ENCODE measurements at regions not wholly inside any gene's neighbourhood (a gene's known extent, or its start where the extent isn't known, plus 50 kb on each side); places are given as distances from the start of the nearest gene placed in this dataset.

DNA sequence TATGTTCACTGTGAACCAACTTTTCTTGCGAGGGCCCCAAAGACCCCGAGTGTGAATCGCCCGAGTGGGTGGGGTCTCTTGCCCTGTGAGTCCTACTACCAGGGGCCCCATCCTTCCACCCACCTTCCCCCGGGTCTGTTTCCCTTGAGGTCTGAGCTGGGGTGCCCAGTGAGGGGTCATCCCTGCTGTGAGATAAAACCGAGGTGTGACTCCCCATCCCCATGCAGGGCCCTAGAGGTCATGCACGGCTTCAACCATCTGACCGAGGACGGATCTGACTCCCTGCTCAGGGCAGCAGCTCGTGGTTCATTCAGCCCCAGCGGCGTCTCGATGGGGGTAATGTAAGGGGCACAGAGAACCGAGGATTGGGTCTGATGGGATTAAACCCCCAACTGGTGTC, 103.1 kb upstream of the SULF2 start:
- TF ChIP-seq CREB5 (CRISPR knock-in tag; IDR thresholded peaks at IDR 0.05; ENCODE audit: low read depth) (no peak), ZNF70 (CRISPR knock-in tag; IDR thresholded peaks at IDR 0.05) (no peak), TCF4 (CRISPR knock-in tag; IDR thresholded peaks at IDR 0.05; ENCODE audit: borderline replicate concordance) (no peak), TSHZ2 (CRISPR knock-in tag; IDR thresholded peaks at IDR 0.05) (no peak), POU6F1 (CRISPR knock-in tag; IDR thresholded peaks at IDR 0.05; ENCODE audit: borderline replicate concordance, low read depth) (no peak), ZNF8 (CRISPR knock-in tag; IDR thresholded peaks at IDR 0.05) (no peak), RARB (CRISPR knock-in tag; IDR thresholded peaks at IDR 0.05) (no peak), ISL1 (CRISPR knock-in tag; IDR thresholded peaks at IDR 0.05) (no peak), CSDC2 (CRISPR knock-in tag; IDR thresholded peaks at IDR 0.05) (no peak), SNAI2 (CRISPR knock-in tag; IDR thresholded peaks at IDR 0.05) (no peak), ESRRG (CRISPR knock-in tag; IDR thresholded peaks at IDR 0.05) (no peak), GLIS3 (CRISPR knock-in tag; IDR thresholded peaks at IDR 0.05) (no peak), OSR1 (CRISPR knock-in tag; IDR thresholded peaks at IDR 0.05) (no peak), TOX (CRISPR knock-in tag; IDR thresholded peaks at IDR 0.05; ENCODE audit: borderline replicate concordance) (no peak), ARNTL (CRISPR knock-in tag; IDR thresholded peaks at IDR 0.05; ENCODE audit: borderline replicate concordance, low read depth) (no peak), ZNF565 (CRISPR knock-in tag; conservative IDR thresholded peaks at IDR 0.05; ENCODE audit: low read depth) (no peak), ZFP3 (CRISPR knock-in tag; IDR thresholded peaks at IDR 0.05) (no peak), PPARA (CRISPR knock-in tag; IDR thresholded peaks at IDR 0.05; ENCODE audit: borderline replicate concordance) (no peak), BACH2 (CRISPR knock-in tag; IDR thresholded peaks at IDR 0.05; ENCODE audit: borderline replicate concordance) (no peak)
- no peak for ATAC-seq

DNA sequence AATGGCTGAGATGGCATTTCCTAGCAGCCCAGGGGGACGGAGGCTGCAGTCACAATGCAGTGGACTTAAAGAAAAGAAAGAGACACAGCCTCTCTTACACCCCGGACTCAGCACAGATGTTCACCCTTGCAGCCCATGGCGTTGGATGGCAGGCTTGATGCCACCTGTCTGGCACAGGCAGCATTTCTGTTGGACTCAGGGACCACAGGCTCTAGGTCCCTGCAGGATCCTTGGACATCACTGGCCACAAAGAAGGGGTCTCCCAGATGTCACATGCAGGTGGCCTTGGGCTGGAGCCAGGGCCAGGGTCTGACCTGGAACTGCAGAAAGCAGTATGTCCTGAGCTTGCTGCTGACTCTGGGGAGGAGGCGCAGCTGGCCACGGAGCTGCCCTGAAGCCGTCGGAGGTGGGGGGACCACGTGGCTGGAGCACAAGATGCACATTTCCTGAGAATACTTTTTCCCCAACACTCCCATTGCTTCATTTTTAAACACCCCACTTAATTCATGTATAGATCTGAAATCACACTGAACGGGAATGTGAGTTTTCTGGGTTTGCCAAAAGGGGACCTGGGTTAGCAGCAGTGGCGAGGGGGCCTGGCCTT, 102.3 kb upstream of the SULF2 start:
- no peak for ATAC-seq
- TF ChIP-seq TSHZ2 (CRISPR knock-in tag; IDR thresholded peaks at IDR 0.05) (no peak), POU6F1 (CRISPR knock-in tag; IDR thresholded peaks at IDR 0.05; ENCODE audit: borderline replicate concordance, low read depth) (no peak), ZNF565 (CRISPR knock-in tag; conservative IDR thresholded peaks at IDR 0.05; ENCODE audit: low read depth) (no peak)

DNA sequence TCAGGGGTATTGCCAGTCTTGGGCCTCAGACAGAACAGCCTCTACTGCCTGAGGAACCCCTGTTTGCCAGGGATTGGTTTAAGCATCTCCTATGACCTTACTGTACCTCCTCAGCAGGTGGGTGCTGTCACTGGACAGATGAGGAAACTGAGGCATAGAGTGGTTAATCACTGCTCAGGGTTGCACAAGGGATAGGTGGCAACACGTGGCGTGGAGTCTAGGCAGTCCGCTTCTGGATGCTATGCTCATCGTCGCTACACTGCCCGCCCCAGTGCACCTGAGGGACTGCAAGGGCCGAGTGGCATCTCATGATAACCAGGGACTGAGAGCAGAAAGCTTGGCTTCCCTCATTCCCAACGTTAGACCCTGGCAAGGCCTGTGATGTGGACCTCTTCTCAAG, 101.8 kb upstream of the SULF2 start:
- no peak for ATAC-seq
- TF ChIP-seq TOX (CRISPR knock-in tag; IDR thresholded peaks at IDR 0.05; ENCODE audit: borderline replicate concordance) (no peak), ZFP30 (CRISPR knock-in tag; IDR thresholded peaks at IDR 0.05) (no peak), OSR1 (CRISPR knock-in tag; IDR thresholded peaks at IDR 0.05) (no peak), TCF4 (CRISPR knock-in tag; IDR thresholded peaks at IDR 0.05; ENCODE audit: borderline replicate concordance) (no peak), PPARA (CRISPR knock-in tag; IDR thresholded peaks at IDR 0.05; ENCODE audit: borderline replicate concordance) (no peak), CREB5 (CRISPR knock-in tag; IDR thresholded peaks at IDR 0.05; ENCODE audit: low read depth) (no peak), ZC3H10 (CRISPR knock-in tag; IDR thresholded peaks at IDR 0.05) (no peak), ISL1 (CRISPR knock-in tag; IDR thresholded peaks at IDR 0.05) (no peak), ARNTL (CRISPR knock-in tag; IDR thresholded peaks at IDR 0.05; ENCODE audit: borderline replicate concordance, low read depth) (no peak), SNAI2 (CRISPR knock-in tag; IDR thresholded peaks at IDR 0.05) (no peak), ESRRG (CRISPR knock-in tag; IDR thresholded peaks at IDR 0.05) (no peak), ZNF70 (CRISPR knock-in tag; IDR thresholded peaks at IDR 0.05) (no peak), CSDC2 (CRISPR knock-in tag; IDR thresholded peaks at IDR 0.05) (no peak)
- TF ChIP-seq, protein P1, sequence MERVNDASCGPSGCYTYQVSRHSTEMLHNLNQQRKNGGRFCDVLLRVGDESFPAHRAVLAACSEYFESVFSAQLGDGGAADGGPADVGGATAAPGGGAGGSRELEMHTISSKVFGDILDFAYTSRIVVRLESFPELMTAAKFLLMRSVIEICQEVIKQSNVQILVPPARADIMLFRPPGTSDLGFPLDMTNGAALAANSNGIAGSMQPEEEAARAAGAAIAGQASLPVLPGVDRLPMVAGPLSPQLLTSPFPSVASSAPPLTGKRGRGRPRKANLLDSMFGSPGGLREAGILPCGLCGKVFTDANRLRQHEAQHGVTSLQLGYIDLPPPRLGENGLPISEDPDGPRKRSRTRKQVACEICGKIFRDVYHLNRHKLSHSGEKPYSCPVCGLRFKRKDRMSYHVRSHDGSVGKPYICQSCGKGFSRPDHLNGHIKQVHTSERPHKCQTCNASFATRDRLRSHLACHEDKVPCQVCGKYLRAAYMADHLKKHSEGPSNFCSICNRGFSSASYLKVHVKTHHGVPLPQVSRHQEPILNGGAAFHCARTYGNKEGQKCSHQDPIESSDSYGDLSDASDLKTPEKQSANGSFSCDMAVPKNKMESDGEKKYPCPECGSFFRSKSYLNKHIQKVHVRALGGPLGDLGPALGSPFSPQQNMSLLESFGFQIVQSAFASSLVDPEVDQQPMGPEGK (CRISPR knock-in tag; IDR thresholded peaks at IDR 0.05; ENCODE audit: borderline replicate concordance), result no peak

Data from SK-N-SH treated with all-trans-retinoic acid at 6 μM for 48 hours (cell line).